ENCODE measurements at regions not wholly inside any gene's neighbourhood (a gene's known extent, or its start where the extent isn't known, plus 50 kb on each side); places are given as distances from the start of the nearest gene placed in this dataset.
"Not testable (repeated sequence)": the region's sequence is repeated elsewhere in the genome, so short reads cannot be mapped to it uniquely, and the experiment has no call there.

DNA sequence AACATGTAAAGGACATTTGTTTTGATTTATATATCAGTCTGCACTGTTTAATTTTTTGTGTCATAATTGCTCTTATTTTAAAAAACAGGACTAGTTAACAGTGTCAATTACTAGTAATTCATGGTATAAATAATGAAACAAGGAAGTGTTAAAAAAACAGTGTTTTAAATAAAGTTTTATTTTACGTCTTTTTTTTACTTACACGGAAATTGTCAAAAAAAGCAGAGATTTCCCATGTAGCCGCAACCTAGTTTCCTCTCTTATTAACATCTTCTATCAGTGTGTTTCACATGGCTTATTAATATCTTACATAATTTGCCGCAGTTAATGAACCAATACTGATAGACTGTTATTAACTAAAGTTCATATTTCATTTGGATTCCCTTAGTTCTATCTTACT lies 301.8 kb downstream of the RTP5 start:
- not testable (repeated sequence) for DNase-seq; H3K4me3 ChIP-seq (ENCODE audit: low read depth, low read length); H3K27me3 Mint-ChIP-seq; H3K27me3 ChIP-seq (ENCODE audit: control insufficient read depth, insufficient read depth, low read length); H3K4me3 Mint-ChIP-seq; H3K4me1 Mint-ChIP-seq; H3K9me3 ChIP-seq (ENCODE audit: control insufficient read depth in 2 of 2, low read length in 2 of 2); H3K36me3 ChIP-seq (ENCODE audit: control insufficient read depth, insufficient read depth, low read length); ATAC-seq (ENCODE audit: low read depth in 2 of 2); H3K27ac Mint-ChIP-seq; H3K4me1 ChIP-seq (ENCODE audit: control insufficient read depth, insufficient read depth, low read length, poor library complexity, severe bottlenecking); H3K27ac ChIP-seq (ENCODE audit: insufficient read depth, low read length, poor library complexity, severe bottlenecking); H3K36me3 Mint-ChIP-seq; H3K9me3 Mint-ChIP-seq
